ENCODE measurements at regions not wholly inside any gene's neighbourhood (a gene's known extent, or its start where the extent isn't known, plus 50 kb on each side); places are given as distances from the start of the nearest gene placed in this dataset.
"Not testable (repeated sequence)": the region's sequence is repeated elsewhere in the genome, so short reads cannot be mapped to it uniquely, and the experiment has no call there.

GRCh38 chr1:114253900-114254299, 100.2 kb upstream of the SYT6 start:
- DNase-seq (ENCODE audit: low spot score in 2 of 2, unreplicated experiment in 2 of 2), result no peak
- TF ChIP-seq, protein P1, sequence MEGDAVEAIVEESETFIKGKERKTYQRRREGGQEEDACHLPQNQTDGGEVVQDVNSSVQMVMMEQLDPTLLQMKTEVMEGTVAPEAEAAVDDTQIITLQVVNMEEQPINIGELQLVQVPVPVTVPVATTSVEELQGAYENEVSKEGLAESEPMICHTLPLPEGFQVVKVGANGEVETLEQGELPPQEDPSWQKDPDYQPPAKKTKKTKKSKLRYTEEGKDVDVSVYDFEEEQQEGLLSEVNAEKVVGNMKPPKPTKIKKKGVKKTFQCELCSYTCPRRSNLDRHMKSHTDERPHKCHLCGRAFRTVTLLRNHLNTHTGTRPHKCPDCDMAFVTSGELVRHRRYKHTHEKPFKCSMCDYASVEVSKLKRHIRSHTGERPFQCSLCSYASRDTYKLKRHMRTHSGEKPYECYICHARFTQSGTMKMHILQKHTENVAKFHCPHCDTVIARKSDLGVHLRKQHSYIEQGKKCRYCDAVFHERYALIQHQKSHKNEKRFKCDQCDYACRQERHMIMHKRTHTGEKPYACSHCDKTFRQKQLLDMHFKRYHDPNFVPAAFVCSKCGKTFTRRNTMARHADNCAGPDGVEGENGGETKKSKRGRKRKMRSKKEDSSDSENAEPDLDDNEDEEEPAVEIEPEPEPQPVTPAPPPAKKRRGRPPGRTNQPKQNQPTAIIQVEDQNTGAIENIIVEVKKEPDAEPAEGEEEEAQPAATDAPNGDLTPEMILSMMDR (IDR thresholded peaks at IDR 0.05; ENCODE audit: unreplicated experiment), result no peak
- H3K27ac Mint-ChIP-seq, result no peak overlapping the region
- no peaks in the 10 kb centered on the region for H3K4me1 Mint-ChIP-seq
- peaks cover 12% of the 10 kb centered on the region for H3K9me3 Mint-ChIP-seq
- no peak overlapping the region for H3K4me3 Mint-ChIP-seq
- H3K36me3 Mint-ChIP-seq, result no peaks in the 10 kb centered on the region
- peaks cover 13% of the 10 kb centered on the region for H3K27me3 Mint-ChIP-seq (ENCODE audit: low read depth)

GRCh38 chr1:114251573-114251939, 97.9 kb upstream of the SYT6 start:
- no peak for DNase-seq (ENCODE audit: low spot score in 2 of 2, unreplicated experiment in 2 of 2)
- Mint-ChIP-seq H3K4me1 (no peaks in the 10 kb centered on the region), H3K27me3 (ENCODE audit: low read depth) (peaks cover 4% of the 10 kb centered on the region), H3K27ac (no peak overlapping the region), H3K36me3 (no peaks in the 10 kb centered on the region), H3K9me3 (peaks cover 12% of the 10 kb centered on the region), H3K4me3 (no peak overlapping the region)
- TF ChIP-seq, protein P1 (IDR thresholded peaks at IDR 0.05; ENCODE audit: unreplicated experiment), result no peak

DNA sequence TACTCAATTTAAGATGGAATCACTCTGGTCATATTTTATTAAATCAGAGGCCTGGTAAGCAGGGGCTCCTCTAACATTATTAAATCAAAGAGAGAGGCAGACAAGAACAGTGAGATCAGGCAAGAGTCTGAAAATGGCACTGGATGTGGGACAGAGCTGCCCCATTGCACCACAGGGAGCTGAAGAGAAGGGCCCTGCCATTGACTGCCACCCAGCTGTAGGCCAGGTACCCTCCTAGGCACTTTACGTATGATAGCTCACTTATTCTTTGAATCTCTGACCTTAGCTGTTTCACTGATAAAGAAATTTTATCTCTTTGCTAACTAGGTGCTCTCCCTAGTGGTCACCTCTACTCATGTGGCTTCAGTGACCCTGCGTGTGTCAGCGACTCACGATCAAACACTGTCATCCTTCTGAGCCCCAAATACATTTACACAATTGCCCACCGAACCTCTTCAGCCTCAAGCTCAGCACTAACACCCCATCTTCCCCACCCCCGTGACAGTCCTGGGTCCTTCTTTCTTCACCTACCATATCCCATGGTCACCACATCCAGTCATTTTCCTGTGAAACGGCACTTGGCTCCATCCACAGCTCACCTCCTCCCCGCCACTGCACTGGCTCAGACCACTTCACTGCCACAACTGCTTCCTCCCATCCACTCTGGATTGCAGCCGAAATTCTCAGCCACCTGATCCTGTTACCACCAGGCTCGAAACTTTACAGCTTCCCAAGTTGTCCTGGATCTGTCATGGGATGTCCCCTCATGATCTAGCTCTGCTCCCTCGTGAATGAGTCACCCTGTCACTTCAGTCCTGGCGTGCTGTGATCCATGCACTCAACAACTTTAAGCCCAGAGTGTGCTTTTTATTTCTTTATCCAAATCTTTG, 97.3 kb upstream of the SYT6 start:
- no peak for DNase-seq (ENCODE audit: low spot score in 2 of 2, unreplicated experiment in 2 of 2)
- H3K27me3 Mint-ChIP-seq (ENCODE audit: low read depth), result peaks cover 4% of the 10 kb centered on the region
- no peak overlapping the region for H3K27ac Mint-ChIP-seq
- TF ChIP-seq, protein P1 (IDR thresholded peaks at IDR 0.05; ENCODE audit: unreplicated experiment), result no peak
- H3K4me3 Mint-ChIP-seq, result no peak overlapping the region
- H3K36me3 Mint-ChIP-seq, result no peaks in the 10 kb centered on the region
- peaks cover 9% of the 10 kb centered on the region for H3K9me3 Mint-ChIP-seq
- no peaks in the 10 kb centered on the region for H3K4me1 Mint-ChIP-seq

- Mint-ChIP-seq H3K36me3 (no peaks in the 10 kb centered on the region), H3K4me3 (no peak overlapping the region), H3K4me1 (no peaks in the 10 kb centered on the region), H3K27ac (no peak overlapping the region), H3K9me3 (peaks cover 17% of the 10 kb centered on the region), H3K27me3 (ENCODE audit: low read depth) (peaks cover 11% of the 10 kb centered on the region)
- DNase-seq (ENCODE audit: low spot score in 2 of 2, unreplicated experiment in 2 of 2), result no peak
- TF ChIP-seq, protein P1 (IDR thresholded peaks at IDR 0.05; ENCODE audit: unreplicated experiment), result no peak
These were observed 96.0 kb upstream of the SYT6 start for GRCh38 chr1:114249691-114250090.

DNA sequence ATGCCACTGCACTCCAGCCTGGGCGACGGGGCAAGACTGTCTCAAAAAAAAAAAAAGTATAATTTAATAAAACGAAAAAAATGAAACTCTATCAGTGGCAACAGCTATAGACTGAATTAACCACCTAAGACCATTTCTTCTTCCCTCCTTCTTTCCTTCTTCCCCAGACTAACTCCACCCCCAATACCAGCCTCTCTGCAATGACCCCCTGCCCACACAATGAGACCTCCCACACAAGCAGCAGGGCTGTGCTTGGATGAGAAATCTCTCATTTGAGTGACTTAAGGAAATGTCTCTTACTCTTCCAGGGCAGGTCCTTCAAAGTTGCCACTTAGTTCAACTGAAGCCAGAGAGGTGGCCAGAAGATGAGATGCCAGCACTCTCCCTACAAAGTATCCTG, 94.5 kb upstream of the SYT6 start:
- H3K4me1 Mint-ChIP-seq, result no peaks in the 10 kb centered on the region

GRCh38 chr1:114242531-114243210, 89.0 kb upstream of the SYT6 start:
- H3K27ac Mint-ChIP-seq; H3K36me3 Mint-ChIP-seq; H3K27me3 Mint-ChIP-seq (ENCODE audit: low read depth); DNase-seq (ENCODE audit: low spot score in 2 of 2, unreplicated experiment in 2 of 2); H3K4me1 Mint-ChIP-seq; H3K4me3 Mint-ChIP-seq: not testable (repeated sequence)
- H3K9me3 Mint-ChIP-seq, result peaks cover 27% of the 10 kb centered on the region

More for the DNA sequence above, 94.5 kb upstream of the SYT6 start:
- Mint-ChIP-seq H3K27ac (no peak overlapping the region), H3K4me3 (no peak overlapping the region), H3K27me3 (ENCODE audit: low read depth) (peaks cover 11% of the 10 kb centered on the region), H3K9me3 (peaks cover 21% of the 10 kb centered on the region), H3K36me3 (no peaks in the 10 kb centered on the region)
- TF ChIP-seq, protein P1 (IDR thresholded peaks at IDR 0.05; ENCODE audit: unreplicated experiment), result no peak
- DNase-seq (ENCODE audit: low spot score in 2 of 2, unreplicated experiment in 2 of 2), result no peak
